Body of pancreas (tissue), 4 donors: ENCODE measurements at regions not wholly inside any gene's neighbourhood (a gene's known extent, or its start where the extent isn't known, plus 50 kb on each side); places are given as distances from the start of the nearest gene placed in this dataset.

Source experiments
- POLR2A ChIP-seq, 3 donors: fragments of 450-650 bp; IDR thresholded peaks; one replicate each; pipeline ENCODE4 v1.6.1; 2016; ENCODE audit warnings: antibody characterized with exemption in 3 of 3, mild to moderate bottlenecking in 2 of 3
- TF ChIP-seq, protein P1 (sequence below), 7 experiments: fragments of 450-650 bp in 4 of 7; fragments of 200-600 bp in 3 of 7; sonication (generic) in 3 of 7; IDR thresholded peaks; one replicate each; pipeline ENCODE4 v1.5.1; 2016 to 2019; ENCODE audit warnings: antibody characterized with exemption in 7 of 7

DNA sequence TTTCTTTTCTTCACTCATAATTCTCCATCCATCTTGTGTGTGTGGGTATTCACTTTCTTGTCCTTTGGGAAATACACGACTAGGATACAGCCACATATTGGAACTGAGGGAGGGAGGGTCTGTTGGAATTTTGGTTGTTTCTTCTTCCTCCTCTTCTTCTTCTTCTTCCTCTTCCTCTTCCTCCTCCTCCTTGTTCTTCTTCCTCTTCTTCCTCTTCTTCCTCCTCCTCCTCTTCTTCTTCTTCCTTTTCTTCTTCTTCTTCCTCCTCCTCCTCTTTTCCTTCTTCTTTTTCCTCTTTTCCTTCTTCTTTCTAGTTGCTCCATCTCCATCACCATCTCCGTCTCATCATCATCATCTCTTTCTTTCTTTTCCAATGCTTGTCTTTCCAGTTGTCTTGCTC is 1307.3 kb upstream of the ZEB2 start:
- TF ChIP-seq, protein P1, sequence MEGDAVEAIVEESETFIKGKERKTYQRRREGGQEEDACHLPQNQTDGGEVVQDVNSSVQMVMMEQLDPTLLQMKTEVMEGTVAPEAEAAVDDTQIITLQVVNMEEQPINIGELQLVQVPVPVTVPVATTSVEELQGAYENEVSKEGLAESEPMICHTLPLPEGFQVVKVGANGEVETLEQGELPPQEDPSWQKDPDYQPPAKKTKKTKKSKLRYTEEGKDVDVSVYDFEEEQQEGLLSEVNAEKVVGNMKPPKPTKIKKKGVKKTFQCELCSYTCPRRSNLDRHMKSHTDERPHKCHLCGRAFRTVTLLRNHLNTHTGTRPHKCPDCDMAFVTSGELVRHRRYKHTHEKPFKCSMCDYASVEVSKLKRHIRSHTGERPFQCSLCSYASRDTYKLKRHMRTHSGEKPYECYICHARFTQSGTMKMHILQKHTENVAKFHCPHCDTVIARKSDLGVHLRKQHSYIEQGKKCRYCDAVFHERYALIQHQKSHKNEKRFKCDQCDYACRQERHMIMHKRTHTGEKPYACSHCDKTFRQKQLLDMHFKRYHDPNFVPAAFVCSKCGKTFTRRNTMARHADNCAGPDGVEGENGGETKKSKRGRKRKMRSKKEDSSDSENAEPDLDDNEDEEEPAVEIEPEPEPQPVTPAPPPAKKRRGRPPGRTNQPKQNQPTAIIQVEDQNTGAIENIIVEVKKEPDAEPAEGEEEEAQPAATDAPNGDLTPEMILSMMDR (IDR thresholded peaks at IDR 0.05) = no peak
- no peak for TF ChIP-seq POLR2A (IDR thresholded peaks at IDR 0.05)
